ENCODE measurements at regions not wholly inside any gene's neighbourhood (a gene's known extent, or its start where the extent isn't known, plus 50 kb on each side); places are given as distances from the start of the nearest gene placed in this dataset.

- H3K4me1 Mint-ChIP-seq, result no peaks in the 10 kb centered on the region
- Histone ChIP-seq H3K79me2 (replicated peaks; ENCODE audit: insufficient read depth) (no peaks in the 10 kb centered on the region), H3K9me2 (ENCODE audit: insufficient read depth) (no peaks in the 10 kb centered on the region), H3K4me2 (no peak overlapping the region), H3K27me3 (ENCODE audit: insufficient read depth) (no peaks in the 10 kb centered on the region), H4K20me1 (replicated peaks; ENCODE audit: insufficient read depth) (no peaks in the 10 kb centered on the region), H3K36me3 (ENCODE audit: insufficient read depth) (no peaks in the 10 kb centered on the region), H3K4me1 (ENCODE audit: insufficient read depth) (no peaks in the 10 kb centered on the region), H3F3A (replicated peaks; ENCODE audit: low read depth) (no peaks in the 10 kb centered on the region), H3K27ac (ENCODE audit: low read depth) (no peak overlapping the region), H2AFZ (no peak overlapping the region), H3K4me3 (no peak overlapping the region)
- no peak overlapping the region for H3K27ac Mint-ChIP-seq
- TF ChIP-seq POLR2AphosphoS5 (IDR thresholded peaks at IDR 0.05; ENCODE audit: low read depth), result no peak
- no peak for TF ChIP-seq CREB1 (CRISPR knock-in tag; IDR thresholded peaks at IDR 0.05; ENCODE audit: low read depth)
- TF ChIP-seq STAT1 (IDR thresholded peaks at IDR 0.05; ENCODE audit: unreplicated experiment), result no peak
- no peak for TF ChIP-seq ZNF331 (CRISPR knock-in tag; IDR thresholded peaks at IDR 0.05; ENCODE audit: low read depth)
- no peak for TF ChIP-seq JUNB (IDR thresholded peaks at IDR 0.05; ENCODE audit: unreplicated experiment)
- no peak for TF ChIP-seq ZNF114 (CRISPR knock-in tag; IDR thresholded peaks at IDR 0.05)
- TF ChIP-seq CTCF (conservative IDR thresholded peaks at IDR 0.05; ENCODE audit: low read depth in 2 of 2), result no peak
- TF ChIP-seq ZNF462 (CRISPR knock-in tag; IDR thresholded peaks at IDR 0.05), result no peak
- no peak for TF ChIP-seq EZH2phosphoT487 (IDR thresholded peaks at IDR 0.05; ENCODE audit: unreplicated experiment)
- TF ChIP-seq NANOG (IDR thresholded peaks at IDR 0.05; ENCODE audit: borderline replicate concordance), result no peak
- TF ChIP-seq EZH2 (IDR thresholded peaks at IDR 0.05; ENCODE audit: low read depth, unreplicated experiment), result no peak
- TF ChIP-seq REST (IDR thresholded peaks at IDR 0.05; ENCODE audit: unreplicated experiment), result no peak
- no peak for TF ChIP-seq ETS1 (IDR thresholded peaks at IDR 0.05)
- no peak for ATAC-seq
- H3K36me3 Mint-ChIP-seq (ENCODE audit: low read depth), result no peaks in the 10 kb centered on the region
- no peaks in the 10 kb centered on the region; the same call in 2 of the 3 replicates for H3K9me3 Mint-ChIP-seq
- no peak overlapping the region for H3K4me3 Mint-ChIP-seq
- peaks cover 1% of the 10 kb centered on the region for H3K27me3 Mint-ChIP-seq (ENCODE audit: insufficient read depth, low read depth, poor library complexity)
- no peak for DNase-seq (ENCODE audit: low spot score)
Measured at GRCh38 chr3:95082191-95082590, 1019.3 kb downstream of the NSUN3 start.

Data from GM23338 (cell line).